GF-D8 (cell line): ENCODE measurements at regions not wholly inside any gene's neighbourhood (a gene's known extent, or its start where the extent isn't known, plus 50 kb on each side); places are given as distances from the start of the nearest gene placed in this dataset.
"Not testable (repeated sequence)": the region's sequence is repeated elsewhere in the genome, so short reads cannot be mapped to it uniquely, and the experiment has no call there.

ENCODE experiments used
- DNase-seq: peaks from one replicate; lab custom pipeline; 2025; lab: John Stamatoyannopoulos, UW

- DNase-seq: no peak
These were observed 1695.8 kb upstream of the PIK3C3 start for GRCh38 chr18:40259115-40259835.

- no peak for DNase-seq
These were observed 1696.7 kb upstream of the PIK3C3 start for GRCh38 chr18:40258311-40258710.

GRCh38 chr18:40250236-40250635, 1704.8 kb upstream of the PIK3C3 start:
- no peak for DNase-seq

- DNase-seq: no peak
These were observed 1705.5 kb upstream of the PIK3C3 start for GRCh38 chr18:40249390-40250080.

- DNase-seq: not testable (repeated sequence)
These were observed 1709.4 kb upstream of the PIK3C3 start for GRCh38 chr18:40245612-40246011.

GRCh38 chr18:40243607-40244006, 1711.4 kb upstream of the PIK3C3 start:
- no peak for DNase-seq

GRCh38 chr18:40235836-40236235, 1719.2 kb upstream of the PIK3C3 start:
- no peak for DNase-seq

GRCh38 chr18:40235323-40235722, 1719.7 kb upstream of the PIK3C3 start:
- no peak for DNase-seq

GRCh38 chr18:40233931-40234616, 1721.0 kb upstream of the PIK3C3 start:
- no peak for DNase-seq

GRCh38 chr18:40222776-40223175, 1732.3 kb upstream of the PIK3C3 start:
- DNase-seq: no peak

- no peak for DNase-seq
These were observed 1738.2 kb upstream of the PIK3C3 start for GRCh38 chr18:40216856-40217255.

- no peak for DNase-seq
These were observed 1739.1 kb upstream of the PIK3C3 start for GRCh38 chr18:40215979-40216378.

- no peak for DNase-seq
These were observed 1744.3 kb upstream of the PIK3C3 start for GRCh38 chr18:40210696-40211095.

GRCh38 chr18:40208958-40209357, 1746.1 kb upstream of the PIK3C3 start:
- no peak for DNase-seq

- no peak for DNase-seq
These were observed 1757.3 kb upstream of the PIK3C3 start for GRCh38 chr18:40197711-40198110.

GRCh38 chr18:40186677-40187076, 1768.4 kb upstream of the PIK3C3 start:
- DNase-seq: no peak

GRCh38 chr18:40179729-40180461, 1775.1 kb upstream of the PIK3C3 start:
- no peak for DNase-seq

GRCh38 chr18:40168026-40168425, 1787.0 kb upstream of the PIK3C3 start:
- no peak for DNase-seq

GRCh38 chr18:40163254-40163653, 1791.8 kb upstream of the PIK3C3 start:
- DNase-seq: no peak

- no peak for DNase-seq
These were observed 1794.7 kb upstream of the PIK3C3 start for GRCh38 chr18:40160361-40160760.

GRCh38 chr18:40159141-40160017, 1795.7 kb upstream of the PIK3C3 start:
- DNase-seq: no peak
